ENCODE measurements at regions not wholly inside any gene's neighbourhood (a gene's known extent, or its start where the extent isn't known, plus 50 kb on each side); places are given as distances from the start of the nearest gene placed in this dataset.

DNA sequence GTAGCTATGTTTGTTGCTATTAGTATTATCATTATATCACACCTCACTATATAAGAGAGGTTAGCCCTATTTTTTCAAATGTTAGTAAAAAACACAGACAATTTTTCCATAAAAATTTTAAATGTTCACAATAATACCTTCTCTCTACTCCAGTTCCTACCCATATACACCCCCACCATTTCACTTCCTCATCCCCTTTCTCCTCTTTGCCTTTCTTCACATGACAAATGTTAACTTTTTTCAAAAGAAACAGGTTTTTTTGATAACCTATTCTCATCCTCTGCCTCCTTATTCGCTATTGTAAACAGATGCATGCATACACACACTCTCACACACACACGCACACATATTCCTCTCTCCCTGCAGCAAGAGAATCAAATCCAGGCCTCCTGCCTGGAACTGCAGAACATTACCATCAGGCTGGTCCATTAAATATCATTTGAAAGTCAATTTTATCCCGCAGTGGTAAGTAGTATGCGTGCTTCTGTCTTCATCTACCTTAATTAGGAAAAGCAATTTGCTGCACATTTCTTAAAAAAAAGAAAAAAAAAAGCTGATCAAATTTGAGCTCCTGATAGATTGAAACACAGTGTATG, 55.5 kb downstream of the MID1IP1 start:
- H3K9me3 ChIP-seq (replicated peaks) = no peaks in the 10 kb centered on the region
- no peak for DNase-seq (ENCODE audit: low read depth in 1 of 2, low spot score in 2 of 2)
- H3K4me1 ChIP-seq (replicated peaks) = no peaks in the 10 kb centered on the region
- H3K27ac ChIP-seq = no peak overlapping the region
- H3K36me3 ChIP-seq = no peaks in the 10 kb centered on the region
- no peak overlapping the region for H3K4me3 ChIP-seq
- no peaks in the 10 kb centered on the region for H3K27me3 ChIP-seq (replicated peaks)

DNA sequence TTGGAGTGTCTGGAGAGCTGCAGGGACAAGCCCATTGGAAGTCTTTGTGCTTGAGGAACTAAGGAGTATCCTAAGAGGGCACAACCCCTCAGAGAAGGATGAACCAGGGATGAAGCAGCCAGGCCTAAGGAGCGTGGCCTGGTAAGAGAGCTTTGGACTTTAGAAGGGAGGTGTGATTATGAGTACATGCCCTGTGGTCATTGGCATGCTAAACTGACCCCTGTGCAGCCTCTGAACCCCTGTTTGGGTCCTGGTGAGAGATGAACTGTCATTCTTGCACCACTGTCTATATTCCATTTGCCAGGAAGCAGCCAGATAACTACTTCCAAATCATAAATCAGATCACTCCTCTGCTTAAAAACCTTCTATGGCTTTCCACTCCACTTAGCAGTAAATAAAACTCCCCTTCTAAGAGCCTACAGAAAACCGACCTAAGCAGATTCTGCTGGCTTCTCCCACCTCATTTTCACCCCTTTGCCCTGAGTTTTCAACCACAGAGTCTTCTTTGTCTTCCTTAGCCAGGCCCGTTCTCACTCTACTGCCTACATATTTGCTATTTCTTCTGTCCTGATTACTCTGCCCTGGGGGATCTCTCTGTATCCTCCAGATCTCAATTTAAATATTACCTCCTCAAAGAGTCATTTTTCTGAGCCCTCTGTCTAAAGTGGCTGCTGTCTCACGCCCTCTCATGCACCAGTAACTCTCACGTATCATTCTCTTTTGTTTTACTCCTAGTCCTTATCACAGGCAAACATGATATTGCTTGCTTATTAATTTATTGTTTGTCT, 56.7 kb downstream of the MID1IP1 start:
- no peaks in the 10 kb centered on the region for H3K4me1 ChIP-seq (replicated peaks)
- H3K27me3 ChIP-seq (replicated peaks) = no peaks in the 10 kb centered on the region
- H3K9me3 ChIP-seq (replicated peaks) = no peaks in the 10 kb centered on the region
- H3K27ac ChIP-seq = no peak overlapping the region
- DNase-seq (ENCODE audit: low read depth in 1 of 2, low spot score in 2 of 2) = no peak
- no peak overlapping the region for H3K4me3 ChIP-seq
- no peaks in the 10 kb centered on the region for H3K36me3 ChIP-seq

DNA sequence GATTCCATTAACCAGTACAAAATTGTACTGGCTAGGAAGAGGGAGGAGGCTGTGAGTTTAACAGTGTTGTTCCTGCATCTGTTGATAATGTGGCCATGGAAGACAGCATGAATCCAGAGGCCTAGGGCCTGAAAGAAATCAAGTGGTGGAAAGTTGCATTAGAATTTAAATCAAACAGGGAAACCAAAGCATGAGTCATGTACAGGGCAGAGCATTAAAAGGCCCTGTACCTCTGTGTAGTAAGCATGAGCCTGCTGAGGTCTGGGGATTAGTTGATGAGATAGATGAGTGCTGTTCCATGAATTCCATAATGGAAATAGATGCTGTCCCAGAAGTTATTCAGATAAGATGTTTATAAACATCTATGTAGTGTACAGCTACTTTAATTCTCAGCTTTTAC, 58.3 kb downstream of the MID1IP1 start:
- H3K36me3 ChIP-seq = no peaks in the 10 kb centered on the region
- H3K27me3 ChIP-seq (replicated peaks) = no peaks in the 10 kb centered on the region
- no peak for DNase-seq (ENCODE audit: low read depth in 1 of 2, low spot score in 2 of 2)
- no peaks in the 10 kb centered on the region for H3K9me3 ChIP-seq (replicated peaks)
- no peaks in the 10 kb centered on the region for H3K4me1 ChIP-seq (replicated peaks)
- H3K27ac ChIP-seq = no peak overlapping the region
- H3K4me3 ChIP-seq = no peak overlapping the region

DNA sequence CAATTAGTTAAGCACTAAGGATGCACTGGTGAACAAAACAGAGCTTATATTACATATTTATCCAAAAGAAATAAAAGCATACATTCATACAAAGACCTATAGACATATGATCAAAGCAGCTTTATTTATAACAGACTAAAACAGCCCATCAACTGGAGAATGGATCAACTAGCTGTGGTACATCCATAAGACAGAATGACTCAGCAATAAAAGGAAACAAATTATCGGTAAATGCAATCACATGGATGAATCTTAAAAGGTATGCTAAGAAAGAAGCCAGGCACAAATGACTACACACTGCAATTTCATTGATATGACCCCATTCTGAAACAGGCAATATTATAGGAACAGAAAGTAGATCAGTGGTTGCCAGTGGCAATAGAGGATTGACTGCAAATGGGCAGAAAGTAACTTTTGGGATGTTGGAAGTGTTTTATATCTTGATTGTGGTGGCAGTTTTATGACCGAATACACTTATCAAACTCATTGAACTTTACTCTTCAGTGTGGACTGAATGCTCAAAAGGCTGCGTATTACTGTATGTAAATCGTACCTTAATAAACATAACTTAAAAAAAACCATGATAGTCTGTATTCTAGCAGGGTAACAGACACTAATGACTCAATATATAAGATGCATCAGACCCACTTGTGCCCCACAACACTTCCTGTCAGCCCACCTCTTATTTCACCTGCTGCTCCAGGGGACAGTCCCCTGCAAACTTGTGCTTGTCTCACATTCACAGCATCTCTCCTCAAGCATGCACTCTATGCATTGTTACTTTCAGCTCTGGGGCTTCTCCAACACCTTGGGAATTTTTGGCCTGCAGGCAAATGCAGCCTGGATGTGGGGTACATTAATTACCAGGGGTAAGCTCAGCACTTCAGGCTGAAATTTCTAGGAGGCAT, 59.1 kb downstream of the MID1IP1 start:
- DNase-seq (ENCODE audit: low read depth in 1 of 2, low spot score in 2 of 2) = no peak
- Histone ChIP-seq H3K4me3 (no peak overlapping the region), H3K4me1 (replicated peaks) (no peaks in the 10 kb centered on the region), H3K36me3 (no peaks in the 10 kb centered on the region), H3K27ac (no peak overlapping the region), H3K27me3 (replicated peaks) (no peaks in the 10 kb centered on the region), H3K9me3 (replicated peaks) (no peaks in the 10 kb centered on the region)

DNA sequence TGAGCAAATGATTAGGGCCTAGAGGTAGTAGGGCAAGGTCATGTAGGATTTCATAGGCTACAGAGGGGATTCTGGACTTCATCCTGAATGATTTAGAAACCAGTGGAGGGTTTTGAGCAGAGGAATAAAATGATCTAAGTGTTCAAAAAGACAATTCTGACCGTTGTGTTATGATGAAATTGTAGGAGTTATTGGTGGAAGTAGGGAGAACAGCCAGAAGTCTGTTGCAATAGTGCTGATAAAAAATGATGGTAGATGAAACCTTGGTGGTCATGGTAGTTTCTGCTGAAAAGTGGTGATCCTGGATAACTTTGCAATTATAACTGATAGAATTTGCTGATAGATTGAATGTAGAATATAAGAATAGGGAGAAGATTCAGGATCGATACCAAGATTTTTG, 60.2 kb downstream of the MID1IP1 start:
- H3K27me3 ChIP-seq (replicated peaks) = no peaks in the 10 kb centered on the region
- DNase-seq (ENCODE audit: low read depth in 1 of 2, low spot score in 2 of 2) = no peak
- no peaks in the 10 kb centered on the region for H3K9me3 ChIP-seq (replicated peaks)
- H3K36me3 ChIP-seq = no peaks in the 10 kb centered on the region
- H3K4me3 ChIP-seq = no peak overlapping the region
- no peak overlapping the region for H3K27ac ChIP-seq
- no peaks in the 10 kb centered on the region for H3K4me1 ChIP-seq (replicated peaks)

DNA sequence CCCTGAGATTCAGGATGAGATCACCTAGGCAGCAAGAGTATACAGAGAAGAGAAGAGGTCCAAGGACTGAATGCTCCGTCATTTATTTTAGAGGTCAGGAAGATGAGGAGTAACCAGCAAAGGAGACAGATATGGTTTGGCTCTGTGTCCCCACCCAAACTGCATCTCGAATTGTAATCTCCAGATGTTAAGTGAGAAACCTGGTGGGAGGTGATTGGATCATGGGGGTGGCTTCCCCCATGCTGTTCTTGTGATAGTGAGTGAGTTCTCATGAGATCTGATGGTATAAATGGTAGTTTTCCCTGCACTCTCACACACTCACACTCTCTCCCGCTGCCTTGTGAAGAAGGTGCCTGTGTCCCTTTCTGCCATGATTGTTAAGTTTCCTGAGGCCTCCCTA, 60.8 kb downstream of the MID1IP1 start:
- Histone ChIP-seq H3K27ac (no peak overlapping the region), H3K36me3 (no peaks in the 10 kb centered on the region), H3K4me3 (no peak overlapping the region), H3K9me3 (replicated peaks) (no peaks in the 10 kb centered on the region), H3K27me3 (replicated peaks) (no peaks in the 10 kb centered on the region), H3K4me1 (replicated peaks) (no peaks in the 10 kb centered on the region)
- DNase-seq (ENCODE audit: low read depth in 1 of 2, low spot score in 2 of 2) = no peak

GRCh38 chrX:38864165-38864564, 62.9 kb downstream of the MID1IP1 start:
- DNase-seq (ENCODE audit: low read depth in 1 of 2, low spot score in 2 of 2) = no peak

GRCh38 chrX:38868321-38868720, 67.1 kb downstream of the MID1IP1 start:
- H3K4me1 ChIP-seq (replicated peaks) = peaks cover 18% of the 10 kb centered on the region
- no peaks in the 10 kb centered on the region for H3K9me3 ChIP-seq (replicated peaks)
- no peak overlapping the region for H3K27ac ChIP-seq

More at GRCh38 chrX:38864165-38864564, 62.9 kb downstream of the MID1IP1 start:
- Histone ChIP-seq H3K36me3 (no peaks in the 10 kb centered on the region), H3K4me1 (replicated peaks) (no peaks in the 10 kb centered on the region), H3K9me3 (replicated peaks) (no peaks in the 10 kb centered on the region), H3K4me3 (no peak overlapping the region), H3K27me3 (replicated peaks) (no peaks in the 10 kb centered on the region), H3K27ac (no peak overlapping the region)

GRCh38 chrX:38868941-38869401, 67.7 kb downstream of the MID1IP1 start:
- H3K9me3 ChIP-seq (replicated peaks) = no peaks in the 10 kb centered on the region
- no peaks in the 10 kb centered on the region for H3K36me3 ChIP-seq
- H3K27me3 ChIP-seq (replicated peaks) = no peaks in the 10 kb centered on the region
- no peak overlapping the region for H3K4me3 ChIP-seq
- H3K4me1 ChIP-seq (replicated peaks) = peaks cover 18% of the 10 kb centered on the region
- peak in 1 of 2 experiments; percentile 2 for DNase-seq (ENCODE audit: low read depth in 1 of 2, low spot score in 2 of 2)
- H3K27ac ChIP-seq = no peak overlapping the region

More at GRCh38 chrX:38868321-38868720, 67.1 kb downstream of the MID1IP1 start:
- no peaks in the 10 kb centered on the region for H3K27me3 ChIP-seq (replicated peaks)
- DNase-seq (ENCODE audit: low read depth in 1 of 2, low spot score in 2 of 2) = no peak
- no peaks in the 10 kb centered on the region for H3K36me3 ChIP-seq
- no peak overlapping the region for H3K4me3 ChIP-seq

DNA sequence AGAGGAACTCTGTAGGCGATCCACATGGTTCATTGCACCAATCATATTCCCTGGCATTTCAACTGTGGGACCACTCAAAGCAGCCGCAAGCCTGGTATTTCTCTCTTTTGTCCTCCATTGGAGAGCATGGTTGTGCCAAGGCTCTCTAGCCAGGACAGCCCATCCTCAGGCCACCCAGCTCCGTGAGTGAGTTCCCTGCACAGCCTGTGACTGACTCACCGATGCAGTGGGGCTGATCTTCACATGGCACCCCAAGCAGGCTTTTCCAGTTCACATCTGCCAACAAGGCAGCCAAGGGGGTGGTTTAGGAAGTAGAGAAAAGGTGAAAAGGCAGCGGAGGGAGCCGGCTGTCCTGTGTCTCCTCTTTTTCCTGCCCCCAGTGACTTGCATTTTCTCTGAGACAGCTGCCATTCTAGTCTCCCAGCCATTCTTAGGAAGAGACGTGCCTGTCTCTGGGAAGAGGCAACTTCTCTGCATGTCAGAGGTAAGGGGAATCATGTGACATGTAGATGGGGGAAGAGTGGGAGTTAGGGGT, 69.2 kb downstream of the MID1IP1 start:
- DNase-seq (ENCODE audit: low read depth in 1 of 2, low spot score in 2 of 2) = no peak
- H3K4me3 ChIP-seq = no peak overlapping the region
- no peaks in the 10 kb centered on the region for H3K9me3 ChIP-seq (replicated peaks)
- peak overlapping the region; percentile 68 for H3K27ac ChIP-seq
- no peaks in the 10 kb centered on the region for H3K36me3 ChIP-seq
- no peaks in the 10 kb centered on the region for H3K27me3 ChIP-seq (replicated peaks)
- H3K4me1 ChIP-seq (replicated peaks) = peaks cover 18% of the 10 kb centered on the region

DNA sequence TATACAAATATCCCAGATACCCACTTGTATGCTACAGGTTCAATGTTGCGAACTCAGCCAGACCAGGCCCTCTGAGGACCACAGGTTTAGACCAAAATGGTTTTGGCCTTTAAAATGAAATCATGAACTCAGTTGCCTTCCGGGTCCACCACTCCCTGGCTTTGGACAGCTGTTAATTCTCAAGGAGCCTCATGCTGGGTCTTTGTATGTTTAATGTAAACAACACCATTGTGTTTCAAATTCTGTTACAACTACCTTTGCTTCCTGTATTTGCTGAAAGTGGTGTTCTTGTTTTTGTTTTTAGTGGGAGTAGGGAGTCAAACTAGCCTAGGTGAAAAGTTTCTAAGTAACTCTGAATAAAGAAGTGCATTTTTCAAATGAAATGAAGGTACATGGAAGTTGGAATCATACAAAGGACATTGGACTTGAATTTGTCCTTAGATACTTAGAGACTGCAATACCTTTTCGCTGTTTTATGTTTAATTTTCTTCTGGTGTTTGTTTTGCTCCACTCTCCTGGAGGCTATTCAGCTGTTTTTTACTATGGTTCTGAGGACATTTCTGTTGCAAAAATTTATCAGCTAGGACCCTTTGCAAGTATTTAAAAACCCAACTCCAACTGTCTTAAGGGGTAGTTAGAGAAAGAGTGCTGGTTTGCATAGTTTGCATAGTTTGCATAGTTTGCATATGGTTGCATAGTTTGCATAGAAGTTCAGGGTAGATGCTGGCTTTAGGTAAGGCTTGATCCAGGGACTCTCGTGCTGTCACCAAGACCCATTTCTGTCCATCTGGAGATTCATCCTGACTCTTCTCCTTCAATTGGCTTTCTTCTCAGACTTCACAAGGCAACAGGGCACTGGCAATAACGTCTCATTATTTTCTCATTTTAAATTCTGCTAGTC, 70.1 kb downstream of the MID1IP1 start:
- peaks cover 18% of the 10 kb centered on the region for H3K4me1 ChIP-seq (replicated peaks)
- no peaks in the 10 kb centered on the region for H3K36me3 ChIP-seq
- H3K27ac ChIP-seq = peak overlapping the region; percentile 68
- H3K27me3 ChIP-seq (replicated peaks) = no peaks in the 10 kb centered on the region
- no peak overlapping the region for H3K4me3 ChIP-seq
- no peaks in the 10 kb centered on the region for H3K9me3 ChIP-seq (replicated peaks)
- DNase-seq (ENCODE audit: low read depth in 1 of 2, low spot score in 2 of 2) = peak in 1 of 2 experiments; percentile 28

GRCh38 chrX:38877366-38877765, 76.1 kb downstream of the MID1IP1 start:
- Histone ChIP-seq H3K27me3 (replicated peaks) (no peaks in the 10 kb centered on the region), H3K9me3 (replicated peaks) (no peaks in the 10 kb centered on the region), H3K4me1 (replicated peaks) (peaks cover 7% of the 10 kb centered on the region), H3K36me3 (no peaks in the 10 kb centered on the region), H3K4me3 (no peak overlapping the region), H3K27ac (no peak overlapping the region)
- no peak for DNase-seq (ENCODE audit: low read depth in 1 of 2, low spot score in 2 of 2)

Data from SJSA1 (cell line).